ENCODE measurements at regions not wholly inside any gene's neighbourhood (a gene's known extent, or its start where the extent isn't known, plus 50 kb on each side); places are given as distances from the start of the nearest gene placed in this dataset.
A peak's percentile ranks its signal among the peaks of the same experiment; 100 is the strongest.

GRCh38 chr7:18194616-18195015, 167.0 kb upstream of the PRPS1L1 start:
- H3K27ac ChIP-seq, result no peak overlapping the region
- H3K4me3 ChIP-seq, result no peak overlapping the region

GRCh38 chr7:18196638-18197037, 169.0 kb upstream of the PRPS1L1 start:
- Histone ChIP-seq H3K4me3 (no peak overlapping the region), H3K27ac (no peak overlapping the region)

- no peak overlapping the region for H3K4me3 ChIP-seq
- no peak overlapping the region for H3K27ac ChIP-seq
Measured at GRCh38 chr7:18198868-18199267, 171.2 kb upstream of the PRPS1L1 start.

GRCh38 chr7:18200266-18200665, 172.6 kb upstream of the PRPS1L1 start:
- H3K27ac ChIP-seq, result no peak overlapping the region
- no peak overlapping the region for H3K4me3 ChIP-seq

GRCh38 chr7:18200855-18201254, 173.2 kb upstream of the PRPS1L1 start:
- no peak overlapping the region for H3K4me3 ChIP-seq
- no peak overlapping the region for H3K27ac ChIP-seq

- no peak overlapping the region for H3K4me3 ChIP-seq
- H3K27ac ChIP-seq, result no peak overlapping the region
Measured at GRCh38 chr7:18201350-18201749, 173.7 kb upstream of the PRPS1L1 start.

- peak overlapping the region in 1 of 21 experiments; percentile 27 for H3K27ac ChIP-seq
- no peak overlapping the region for H3K4me3 ChIP-seq
Measured at GRCh38 chr7:18202315-18203045, 174.8 kb upstream of the PRPS1L1 start.

- no peak overlapping the region for H3K27ac ChIP-seq
- H3K4me3 ChIP-seq, result no peak overlapping the region
Measured at GRCh38 chr7:18206331-18206730, 178.7 kb upstream of the PRPS1L1 start.

GRCh38 chr7:18208921-18209320, 181.3 kb upstream of the PRPS1L1 start:
- Histone ChIP-seq H3K27ac (no peak overlapping the region), H3K4me3 (no peak overlapping the region)

- Histone ChIP-seq H3K4me3 (no peak overlapping the region), H3K27ac (no peak overlapping the region)
Measured at GRCh38 chr7:18210377-18210776, 182.7 kb upstream of the PRPS1L1 start.

GRCh38 chr7:18210788-18211187, 183.1 kb upstream of the PRPS1L1 start:
- Histone ChIP-seq H3K4me3 (no peak overlapping the region), H3K27ac (no peak overlapping the region)

GRCh38 chr7:18212308-18212707, 184.7 kb upstream of the PRPS1L1 start:
- Histone ChIP-seq H3K4me3 (no peak overlapping the region), H3K27ac (no peak overlapping the region)

- Histone ChIP-seq H3K4me3 (no peak overlapping the region), H3K27ac (no peak overlapping the region)
Measured at GRCh38 chr7:18212758-18213157, 185.1 kb upstream of the PRPS1L1 start.

- Histone ChIP-seq H3K27ac (no peak overlapping the region), H3K4me3 (no peak overlapping the region)
Measured at GRCh38 chr7:18213652-18214051, 186.0 kb upstream of the PRPS1L1 start.

GRCh38 chr7:18216270-18216669, 188.6 kb upstream of the PRPS1L1 start:
- H3K27ac ChIP-seq, result no peak overlapping the region

GRCh38 chr7:18221377-18222293, 194.0 kb upstream of the PRPS1L1 start:
- H3K27ac ChIP-seq, result peak overlapping the region in 4 of 21 experiments; percentile 5 to 39 (median 24)

More at GRCh38 chr7:18216270-18216669, 188.6 kb upstream of the PRPS1L1 start:
- no peak overlapping the region for H3K4me3 ChIP-seq

GRCh38 chr7:18222636-18223035, 195.0 kb upstream of the PRPS1L1 start:
- peak overlapping the region in 3 of 21 experiments; percentile 19 to 39 (median 30) for H3K27ac ChIP-seq
- no peak overlapping the region for H3K4me3 ChIP-seq

More at GRCh38 chr7:18221377-18222293, 194.0 kb upstream of the PRPS1L1 start:
- H3K4me3 ChIP-seq, result no peak overlapping the region

GRCh38 chr7:18224138-18224537, 196.5 kb upstream of the PRPS1L1 start:
- Histone ChIP-seq H3K4me3 (no peak overlapping the region), H3K27ac (peak overlapping the region in 4 of 21 experiments; percentile 2 to 63 (median 9))

- peak overlapping the region in 3 of 21 experiments; percentile 3 to 63 (median 15) for H3K27ac ChIP-seq
- no peak overlapping the region for H3K4me3 ChIP-seq
Measured at GRCh38 chr7:18225067-18225466, 197.4 kb upstream of the PRPS1L1 start.

- Histone ChIP-seq H3K4me3 (no peak overlapping the region), H3K27ac (no peak overlapping the region)
Measured at GRCh38 chr7:18226598-18226997, 199.0 kb upstream of the PRPS1L1 start.

- Histone ChIP-seq H3K4me3 (no peak overlapping the region), H3K27ac (no peak overlapping the region)
Measured at GRCh38 chr7:18228686-18229085, 201.0 kb upstream of the PRPS1L1 start.
